PC-9 (cell line): ENCODE measurements at regions not wholly inside any gene's neighbourhood (a gene's known extent, or its start where the extent isn't known, plus 50 kb on each side); places are given as distances from the start of the nearest gene placed in this dataset.

Experiments
- BruUV-seq: library from RNA; stranded (reverse); fragments of 400-500 nt; replicated peaks from 2 replicates; lab custom pipeline; 2021; lab: Mats Ljungman, UMichigan
- CTCF ChIA-PET: fragments of 300-600 bp; sonication (Branson Sonifier 250); formaldehyde crosslinking; loops from one replicate; lab custom pipeline; 2022; ENCODE audit warnings: antibody characterized with exemption; lab: Charles Lee
- POLR2A ChIA-PET: fragments of 300-600 bp; sonication (Branson Sonifier 250); formaldehyde crosslinking; loops from one replicate; lab custom pipeline; 2022; ENCODE audit warnings: antibody characterized with exemption; ENCODE audit not compliant: unreplicated experiment; lab: Charles Lee
- DNase-seq, 2 experiments: peaks; one replicate each; pipeline versions ENCODE4 v3.0.0 to v3.0.0-alpha.2; 2015 to 2022; ENCODE audit warnings: mixed read lengths in 1 of 2
- H2AFZ ChIP-seq: fragments of 200-600 bp; sonication (generic); 2 replicates; pipeline ENCODE4 v1.8.1; 2017; ENCODE audit warnings: antibody characterized with exemption
- H3F3A ChIP-seq: fragments of 200-600 bp; sonication (generic); 2 replicates; pipeline ENCODE4 v1.8.1; 2017; ENCODE audit warnings: antibody characterized with exemption, mild to moderate bottlenecking, low read depth; ENCODE audit not compliant: insufficient read depth
- H3K27ac ChIP-seq: fragments of 200-600 bp; sonication (generic); 2 replicates; pipeline ENCODE4 v1.6.1; 2016; ENCODE audit warnings: mixed run types
- H3K27me3 ChIP-seq: fragments of 200-600 bp; sonication (generic); 2 replicates; pipeline ENCODE4 v1.6.1; 2016; ENCODE audit warnings: low read depth, mixed run types; ENCODE audit not compliant: insufficient read depth
- H3K36me3 ChIP-seq: fragments of 200-600 bp; sonication (generic); 2 replicates; pipeline ENCODE4 v1.6.1; 2016; ENCODE audit warnings: low read depth, mixed run types
- H3K4me1 ChIP-seq: fragments of 200-600 bp; sonication (generic); replicated peaks from 2 replicates; pipeline ENCODE4 v1.6.1; 2016; ENCODE audit warnings: mixed run types; ENCODE audit not compliant: insufficient read depth
- H3K4me2 ChIP-seq: fragments of 200-600 bp; sonication (generic); 2 replicates; pipeline ENCODE4 v1.6.1; 2017; ENCODE audit warnings: mixed run types
- H3K4me3 ChIP-seq: fragments of 200-600 bp; sonication (generic); 2 replicates; pipeline ENCODE4 v1.6.1; 2016; ENCODE audit warnings: mixed run types
- H3K79me2 ChIP-seq: fragments of 200-600 bp; sonication (generic); 2 replicates; pipeline ENCODE4 v1.6.1; 2017; ENCODE audit warnings: low read depth, mixed run types
- H3K9me2 ChIP-seq: fragments of 200-600 bp; sonication (generic); 2 replicates; pipeline ENCODE4 v1.8.1; 2017; ENCODE audit warnings: mild to moderate bottlenecking; ENCODE audit not compliant: insufficient read depth
- H3K9me3 ChIP-seq: fragments of 200-600 bp; sonication (generic); 2 replicates; pipeline ENCODE4 v1.8.1; 2016; ENCODE audit warnings: low read depth; ENCODE audit not compliant: insufficient read depth
- H4K20me1 ChIP-seq: fragments of 200-600 bp; sonication (generic); 2 replicates; pipeline ENCODE4 v1.8.1; 2017; ENCODE audit not compliant: insufficient read depth
- EZH2 ChIP-seq: fragments of 200-600 bp; sonication (generic); IDR thresholded peaks from 2 replicates; pipeline ENCODE4 v1.8.0; 2017; ENCODE audit warnings: antibody characterized with exemption, low read depth
- intact Hi-C: fragments of 100-400 bp; cut with micrococcal nuclease; formaldehyde crosslinking; loops from one replicate; pipeline ENCODE4 v1.10.0; 2022; ENCODE audit not compliant: unreplicated experiment
- TF ChIP-seq, protein P1 (sequence below): fragments of 200-600 bp; sonication (generic); conservative IDR thresholded peaks from 2 replicates; pipeline ENCODE4 v1.6.1; 2017; ENCODE audit warnings: mixed run types, antibody characterized with exemption, mild to moderate bottlenecking, moderate library complexity

GRCh38 chr5:21071986-21072385, 1084.0 kb upstream of the CDH18 start:
- Histone ChIP-seq H3K27ac (no peak overlapping the region), H3K4me1 (no peaks in the 10 kb centered on the region), H3F3A (no peaks in the 10 kb centered on the region), H3K4me2 (no peak overlapping the region), H2AFZ (0 out of 2 replicates have a peak overlapping the region, but pooled peaks have one; percentile 1), H3K36me3 (no peaks in the 10 kb centered on the region), H3K9me2 (no peaks in the 10 kb centered on the region), H3K27me3 (no peaks in the 10 kb centered on the region), H3K9me3 (no peaks in the 10 kb centered on the region), H3K4me3 (no peak overlapping the region), H3K79me2 (no peaks in the 10 kb centered on the region), H4K20me1 (no peaks in the 10 kb centered on the region)
- no TSS peak for BruUV-seq
- intact Hi-C loops, result no loop called here
- CTCF ChIA-PET, result no interaction called here
- POLR2A ChIA-PET, result no interaction called here
- TF ChIP-seq, protein P1, sequence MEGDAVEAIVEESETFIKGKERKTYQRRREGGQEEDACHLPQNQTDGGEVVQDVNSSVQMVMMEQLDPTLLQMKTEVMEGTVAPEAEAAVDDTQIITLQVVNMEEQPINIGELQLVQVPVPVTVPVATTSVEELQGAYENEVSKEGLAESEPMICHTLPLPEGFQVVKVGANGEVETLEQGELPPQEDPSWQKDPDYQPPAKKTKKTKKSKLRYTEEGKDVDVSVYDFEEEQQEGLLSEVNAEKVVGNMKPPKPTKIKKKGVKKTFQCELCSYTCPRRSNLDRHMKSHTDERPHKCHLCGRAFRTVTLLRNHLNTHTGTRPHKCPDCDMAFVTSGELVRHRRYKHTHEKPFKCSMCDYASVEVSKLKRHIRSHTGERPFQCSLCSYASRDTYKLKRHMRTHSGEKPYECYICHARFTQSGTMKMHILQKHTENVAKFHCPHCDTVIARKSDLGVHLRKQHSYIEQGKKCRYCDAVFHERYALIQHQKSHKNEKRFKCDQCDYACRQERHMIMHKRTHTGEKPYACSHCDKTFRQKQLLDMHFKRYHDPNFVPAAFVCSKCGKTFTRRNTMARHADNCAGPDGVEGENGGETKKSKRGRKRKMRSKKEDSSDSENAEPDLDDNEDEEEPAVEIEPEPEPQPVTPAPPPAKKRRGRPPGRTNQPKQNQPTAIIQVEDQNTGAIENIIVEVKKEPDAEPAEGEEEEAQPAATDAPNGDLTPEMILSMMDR, result no peak
- TF ChIP-seq EZH2, result no peak
- DNase-seq, result no peak

GRCh38 chr5:21071421-21071820, 1083.4 kb upstream of the CDH18 start:
- POLR2A ChIA-PET, result no interaction called here
- H3K4me2 ChIP-seq, result no peak overlapping the region

DNA sequence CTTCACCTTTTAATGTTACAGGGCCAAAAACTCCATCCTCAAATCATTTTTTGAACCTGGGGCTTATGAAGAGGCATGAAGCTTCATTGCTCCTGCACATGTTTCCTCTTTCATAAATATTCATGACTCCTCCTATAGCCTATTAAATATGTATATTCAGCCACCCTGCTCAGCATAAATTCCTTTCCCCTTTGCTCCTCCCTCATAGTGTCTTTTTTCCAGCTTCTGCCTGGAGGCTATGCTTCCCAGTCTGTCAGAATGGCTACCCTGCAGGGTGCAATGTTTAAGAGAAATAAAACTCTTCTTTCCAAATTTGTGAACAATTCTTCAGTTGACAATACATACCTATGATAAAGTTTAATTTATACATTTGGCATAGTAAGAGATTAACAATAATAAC, 1082.9 kb upstream of the CDH18 start:
- H3K9me3 ChIP-seq, result no peaks in the 10 kb centered on the region
- no peak overlapping the region for H3K4me2 ChIP-seq
- H3K36me3 ChIP-seq, result no peaks in the 10 kb centered on the region
- no peaks in the 10 kb centered on the region for H3K27me3 ChIP-seq
- H3K4me3 ChIP-seq, result no peak overlapping the region
- H3K9me2 ChIP-seq, result no peaks in the 10 kb centered on the region
- intact Hi-C loops, result no loop called here
- DNase-seq, result no peak
- H3K27ac ChIP-seq, result no peak overlapping the region
- H3K4me1 ChIP-seq, result no peaks in the 10 kb centered on the region
- BruUV-seq, result no TSS peak
- H3F3A ChIP-seq, result no peaks in the 10 kb centered on the region
- no peaks in the 10 kb centered on the region for H3K79me2 ChIP-seq
- CTCF ChIA-PET, result no interaction called here
- H4K20me1 ChIP-seq, result no peaks in the 10 kb centered on the region
- POLR2A ChIA-PET, result no interaction called here
- H2AFZ ChIP-seq, result no peak overlapping the region
- TF ChIP-seq, protein P1, result no peak
- no peak for TF ChIP-seq EZH2

More at GRCh38 chr5:21071421-21071820, 1083.4 kb upstream of the CDH18 start:
- Histone ChIP-seq H3F3A (no peaks in the 10 kb centered on the region), H3K9me3 (no peaks in the 10 kb centered on the region), H3K79me2 (no peaks in the 10 kb centered on the region), H3K36me3 (no peaks in the 10 kb centered on the region), H3K4me1 (no peaks in the 10 kb centered on the region), H3K9me2 (no peaks in the 10 kb centered on the region), H3K27me3 (no peaks in the 10 kb centered on the region), H2AFZ (0 out of 2 replicates have a peak overlapping the region, but pooled peaks have one; percentile 1), H4K20me1 (no peaks in the 10 kb centered on the region), H3K4me3 (no peak overlapping the region), H3K27ac (no peak overlapping the region)
- no TSS peak for BruUV-seq
- no peak for DNase-seq
- TF ChIP-seq EZH2, result no peak
- TF ChIP-seq, protein P1, result no peak
- intact Hi-C loops, result no loop called here
- CTCF ChIA-PET, result no interaction called here
